B cell (primary cell): ENCODE measurements at regions not wholly inside any gene's neighbourhood (a gene's known extent, or its start where the extent isn't known, plus 50 kb on each side); places are given as distances from the start of the nearest gene placed in this dataset.
"Not testable (repeated sequence)": the region's sequence is repeated elsewhere in the genome, so short reads cannot be mapped to it uniquely, and the experiment has no call there.

ENCODE experiments used
- ATAC-seq: fragments of 200-7000 bp; cut with Tn5 transposase; one replicate; pipeline ENCODE4 v1.10.0; 2021; ENCODE audit warnings: low read depth, mild to moderate bottlenecking, moderate number of reproducible peaks, moderate library complexity
- CTCF ChIA-PET: fragments of 350-600 bp; sonication (Branson Sonifier 250); formaldehyde crosslinking; loops from one replicate; lab custom pipeline; 2021; ENCODE audit warnings: antibody characterized with exemption, inconsistent platforms; lab: Charles Lee
- POLR2A ChIA-PET: fragments of 350-600 bp; sonication (Branson Sonifier 250); formaldehyde crosslinking; loops from one replicate; lab custom pipeline; 2021; ENCODE audit warnings: antibody characterized with exemption; lab: Charles Lee
- DNase-seq: peaks from one replicate; pipeline ENCODE4 v3.0.0; 2013
- H2AFZ ChIP-seq: 2 replicates; pipeline ENCODE4 v1.6.1; 2012; ENCODE audit warnings: mild to moderate bottlenecking, low read depth, low read length; ENCODE audit not compliant: insufficient read depth, poor library complexity, severe bottlenecking
- H3K27ac ChIP-seq, 2 donors: 1 replicate in 1 of 2; 2 replicates in 1 of 2; pipeline ENCODE4 v1.5.1; 2012 to 2013; ENCODE audit warnings: low read length in 2 of 2, mild to moderate bottlenecking in 2 of 2, moderate library complexity in 1 of 2
- H3K27me3 ChIP-seq, 4 experiments: fragments of 200-600 bp in 1 of 4; sonication (generic) in 1 of 4; replicated peaks in 1 of 4; 1 replicate in 2 of 4; 2 replicates in 2 of 4; pipeline versions ENCODE4 v1.6.1 to v1.7.0; 2013 to 2016; ENCODE audit warnings: low read length in 3 of 4, mild to moderate bottlenecking in 2 of 4, mixed read lengths in 1 of 4, moderate library complexity in 1 of 4; ENCODE audit not compliant: insufficient read depth in 4 of 4, control insufficient read depth in 3 of 4; ENCODE audit errors: control extremely low read depth in 1 of 4
- H3K36me3 ChIP-seq, 2 experiments: replicated peaks in 1 of 2; 1 replicate in 1 of 2; 2 replicates in 1 of 2; pipeline versions ENCODE4 v1.6.1 to v1.7.1; 2013; ENCODE audit warnings: low read length in 1 of 2; ENCODE audit not compliant: insufficient read depth in 2 of 2, control insufficient read depth in 1 of 2; ENCODE audit errors: control extremely low read depth in 1 of 2, extremely low read depth in 1 of 2
- H3K4me1 ChIP-seq, 2 donors: fragments of 200-600 bp in 1 of 2; sonication (generic) in 1 of 2; 1 replicate in 1 of 2; 2 replicates in 1 of 2; pipeline versions ENCODE4 v1.5.1 to v1.6.1; 2013 to 2017; ENCODE audit warnings: low read length in 2 of 2; ENCODE audit not compliant: control insufficient read depth in 2 of 2, insufficient read depth in 2 of 2
- H3K4me2 ChIP-seq: replicated peaks from 2 replicates; pipeline ENCODE3; 2012; ENCODE audit warnings: mild to moderate bottlenecking, low read depth, low read length; ENCODE audit not compliant: poor library complexity, severe bottlenecking
- H3K4me3 ChIP-seq, 5 experiments: fragments of 200-600 bp in 1 of 5; sonication (generic) in 1 of 5; 1 replicate in 3 of 5; 2 replicates in 2 of 5; pipeline versions ENCODE4 v1.5.1 to v1.7.0; 2011 to 2016; ENCODE audit warnings: low read length in 4 of 5, mild to moderate bottlenecking in 4 of 5, low read depth in 2 of 5, control low read depth in 1 of 5, moderate library complexity in 1 of 5; ENCODE audit not compliant: insufficient read depth in 1 of 5; ENCODE audit errors: control extremely low read depth in 1 of 5, extremely low read depth in 1 of 5
- H3K79me2 ChIP-seq: fragments of 200-600 bp; sonication (generic); one replicate; pipeline ENCODE4 v1.6.0; 2016; ENCODE audit warnings: low read length; ENCODE audit not compliant: control insufficient read depth, insufficient read depth
- H3K9ac ChIP-seq: fragments of 200-600 bp; sonication (generic); 2 replicates; pipeline ENCODE4 v1.6.1; 2017; ENCODE audit warnings: mild to moderate bottlenecking, low read length, moderate library complexity
- H3K9me3 ChIP-seq, 3 donors: one replicate each; pipeline versions ENCODE4 v1.6.1 to v1.7.1; 2013; ENCODE audit warnings: low read length in 2 of 3; ENCODE audit not compliant: control insufficient read depth in 2 of 3, insufficient read depth in 1 of 3; ENCODE audit errors: control extremely low read depth in 1 of 3
- H4K20me1 ChIP-seq: 2 replicates; pipeline ENCODE4 v1.6.0; 2012; ENCODE audit warnings: mild to moderate bottlenecking, low read length; ENCODE audit not compliant: insufficient read depth, control insufficient read depth, poor library complexity, severe bottlenecking
- H3K27ac Mint-ChIP-seq: one replicate; pipeline ENCODE4 v1.8.0; 2021; ENCODE audit warnings: mixed read lengths
- H3K27me3 Mint-ChIP-seq: one replicate; pipeline ENCODE4 v1.8.0; 2021; ENCODE audit warnings: mixed read lengths
- H3K4me1 Mint-ChIP-seq: one replicate; pipeline ENCODE4 v1.8.0; 2021; ENCODE audit warnings: mixed read lengths
- H3K4me3 Mint-ChIP-seq: one replicate; pipeline ENCODE4 v1.8.0; 2021; ENCODE audit warnings: mixed read lengths
- H3K9me3 Mint-ChIP-seq: one replicate; pipeline ENCODE4 v1.8.0; 2022; ENCODE audit warnings: mixed read lengths; ENCODE audit not compliant: insufficient read depth
- WGBS: methylation state at CpG from one replicate; pipeline ENCODE4 v1.1.5; 2013; ENCODE audit warnings: missing lambda C conversion rate; ENCODE audit not compliant: insufficient coverage; 5-methylcytosine and 5-hydroxymethylcytosine counted together
- intact Hi-C: fragments of 100-400 bp; cut with micrococcal nuclease; formaldehyde crosslinking; loops from one replicate; pipeline ENCODE4 v1.10.0; 2022

DNA sequence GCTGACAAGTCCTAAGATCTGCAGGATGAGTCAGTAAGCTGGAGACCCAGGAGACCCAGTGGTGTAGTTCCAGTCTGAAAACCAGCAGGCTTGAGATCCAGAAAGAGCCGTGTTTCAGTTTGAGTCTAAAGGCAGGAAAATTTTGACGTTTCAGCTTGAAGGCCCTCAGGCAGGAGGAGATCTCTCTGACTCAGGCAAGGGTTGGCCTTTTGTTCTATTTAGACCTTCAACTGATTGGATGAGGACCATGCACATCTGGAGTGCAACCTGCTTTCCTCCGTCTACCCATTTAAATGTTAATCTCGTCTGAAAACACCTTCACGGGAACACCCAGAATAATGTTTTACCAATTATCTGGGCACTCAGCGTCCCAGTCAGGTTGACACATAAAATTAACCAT lies 69.5 kb downstream of the NPIPA7 start:
- CTCF ChIA-PET, H3K4me1 Mint-ChIP-seq, POLR2A ChIA-PET, H2AFZ ChIP-seq, intact Hi-C loops, H3K4me3 Mint-ChIP-seq, H3K27ac Mint-ChIP-seq, H3K9me3 Mint-ChIP-seq, H4K20me1 ChIP-seq, H3K79me2 ChIP-seq, ATAC-seq, H3K4me3 ChIP-seq, H3K9me3 ChIP-seq, H3K36me3 ChIP-seq, H3K4me2 ChIP-seq, DNase-seq, H3K27me3 Mint-ChIP-seq, H3K9ac ChIP-seq, H3K27me3 ChIP-seq, H3K27ac ChIP-seq, H3K4me1 ChIP-seq: not testable (repeated sequence)
- WGBS, result no CpG with 5 or more reads among the region's 6 CpGs

DNA sequence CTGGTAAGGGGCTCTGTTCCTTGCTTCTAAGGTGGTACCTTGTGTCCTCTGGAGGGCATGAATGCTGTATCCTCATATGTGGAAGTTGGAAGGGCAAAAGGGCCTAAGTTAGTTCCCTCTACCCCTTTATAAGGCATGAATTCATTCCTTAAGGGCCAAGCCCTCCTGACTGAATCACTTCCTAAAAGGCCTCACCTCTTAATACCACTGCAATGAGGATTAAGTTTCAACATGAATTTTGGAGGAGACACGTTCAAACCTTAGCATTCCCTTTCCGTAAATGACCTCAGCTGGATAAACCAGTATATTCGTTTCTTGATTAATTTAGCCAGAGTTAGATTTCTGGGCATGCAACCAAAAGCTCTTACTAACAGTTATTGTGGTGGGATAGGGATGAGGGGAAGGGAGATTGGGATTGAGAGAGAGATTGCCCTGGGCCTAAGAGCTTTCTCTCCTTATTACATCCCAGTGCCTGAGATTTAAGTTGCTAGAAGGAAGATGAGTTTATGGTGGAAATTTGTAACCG lies 70.8 kb downstream of the NPIPA7 start:
- H3K4me1 ChIP-seq, H4K20me1 ChIP-seq, H3K27ac Mint-ChIP-seq, H3K9ac ChIP-seq, H3K27me3 ChIP-seq, POLR2A ChIA-PET, H2AFZ ChIP-seq, DNase-seq, H3K9me3 Mint-ChIP-seq, ATAC-seq, H3K36me3 ChIP-seq, H3K79me2 ChIP-seq, H3K4me3 ChIP-seq, H3K4me3 Mint-ChIP-seq, intact Hi-C loops, H3K27me3 Mint-ChIP-seq, H3K9me3 ChIP-seq, CTCF ChIA-PET, H3K4me2 ChIP-seq, H3K4me1 Mint-ChIP-seq, H3K27ac ChIP-seq: not testable (repeated sequence)
- no CpG with 5 or more reads among the region's 4 CpGs for WGBS

GRCh38 chr16:16451721-16452410 lies 72.9 kb downstream of the NPIPA7 start:
- CTCF ChIA-PET, H3K4me3 ChIP-seq, H2AFZ ChIP-seq: not testable (repeated sequence)

DNA sequence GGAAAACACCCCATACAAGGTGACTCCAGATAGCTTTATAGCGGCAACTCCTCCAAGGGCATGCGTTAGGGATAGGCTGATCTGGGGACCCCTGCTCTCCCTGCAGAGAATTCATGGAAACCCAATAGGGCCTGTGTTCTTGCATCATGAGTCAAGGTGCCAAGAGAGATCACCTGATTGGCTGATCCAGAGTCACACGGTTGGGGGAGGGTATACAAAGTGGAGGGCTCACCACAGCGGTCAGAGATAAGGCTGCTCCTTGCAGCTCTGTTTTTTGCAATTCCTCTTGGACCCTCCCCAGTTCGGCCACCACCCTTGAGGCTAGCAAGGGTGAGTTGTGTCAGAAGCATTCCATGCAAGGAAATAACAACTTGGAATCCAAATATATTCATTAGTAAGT lies 79.6 kb downstream of the NPIPA7 start:
- POLR2A ChIA-PET, H3K4me3 ChIP-seq, H3K9ac ChIP-seq, H3K36me3 ChIP-seq, H3K4me2 ChIP-seq, CTCF ChIA-PET, ATAC-seq, H3K27me3 Mint-ChIP-seq, H3K4me3 Mint-ChIP-seq, H4K20me1 ChIP-seq, H3K9me3 Mint-ChIP-seq, H3K4me1 Mint-ChIP-seq, H2AFZ ChIP-seq, H3K27me3 ChIP-seq, H3K4me1 ChIP-seq, intact Hi-C loops, H3K27ac ChIP-seq, DNase-seq, H3K27ac Mint-ChIP-seq, H3K79me2 ChIP-seq, H3K9me3 ChIP-seq: not testable (repeated sequence)
- no CpG with 5 or more reads among the region's 5 CpGs for WGBS

More at GRCh38 chr16:16451721-16452410, 72.9 kb downstream of the NPIPA7 start:
- H3K36me3 ChIP-seq, ATAC-seq, H3K27me3 ChIP-seq, POLR2A ChIA-PET, H3K27ac Mint-ChIP-seq, DNase-seq, H3K9me3 Mint-ChIP-seq, H3K4me1 ChIP-seq, H3K27ac ChIP-seq, H3K27me3 Mint-ChIP-seq, intact Hi-C loops, H3K79me2 ChIP-seq, H4K20me1 ChIP-seq, H3K4me3 Mint-ChIP-seq, H3K4me2 ChIP-seq, H3K9me3 ChIP-seq, H3K4me1 Mint-ChIP-seq, H3K9ac ChIP-seq: not testable (repeated sequence)
- WGBS, result no CpG with 5 or more reads among the region's 10 CpGs
